GM23338 (cell line): ENCODE measurements at regions not wholly inside any gene's neighbourhood (a gene's known extent, or its start where the extent isn't known, plus 50 kb on each side); places are given as distances from the start of the nearest gene placed in this dataset.

Experiments
- ATAC-seq: fragments of 200-7000 bp; cut with Tn5 transposase; 3 replicates; pipeline ENCODE4 v1.9.1; 2020
- DNase-seq: peaks from one replicate; pipeline ENCODE4 v3.0.0-alpha.2; 2015; ENCODE audit warnings: low spot score
- H2AFZ ChIP-seq: fragments of 200-600 bp; sonication (generic); 2 replicates; pipeline ENCODE4 v1.8.0; 2016; ENCODE audit warnings: antibody characterized with exemption, mild to moderate bottlenecking, moderate library complexity
- H3F3A ChIP-seq: fragments of 200-600 bp; sonication (generic); replicated peaks from 2 replicates; pipeline ENCODE4 v1.8.0; 2017; ENCODE audit warnings: antibody characterized with exemption, mixed run types, low read depth
- H3K27ac ChIP-seq: fragments of 200-600 bp; sonication (generic); 2 replicates; pipeline ENCODE4 v1.6.1; 2016; ENCODE audit warnings: low read depth
- H3K27me3 ChIP-seq: fragments of 200-600 bp; sonication (generic); 2 replicates; pipeline ENCODE4 v1.8.0; 2016; ENCODE audit warnings: mild to moderate bottlenecking, mixed run types, moderate library complexity; ENCODE audit not compliant: insufficient read depth
- H3K36me3 ChIP-seq: fragments of 200-600 bp; sonication (generic); 2 replicates; pipeline ENCODE4 v1.8.0; 2016; ENCODE audit warnings: mild to moderate bottlenecking; ENCODE audit not compliant: insufficient read depth
- H3K4me1 ChIP-seq: fragments of 200-600 bp; sonication (generic); 2 replicates; pipeline ENCODE4 v1.8.0; 2016; ENCODE audit warnings: mild to moderate bottlenecking, moderate library complexity; ENCODE audit not compliant: insufficient read depth
- H3K4me2 ChIP-seq: fragments of 200-600 bp; sonication (generic); 2 replicates; pipeline ENCODE4 v1.7.1; 2017; ENCODE audit warnings: mixed run types
- H3K4me3 ChIP-seq: fragments of 200-600 bp; sonication (generic); 2 replicates; pipeline ENCODE4 v1.6.1; 2016; ENCODE audit warnings: mixed run types
- H3K79me2 ChIP-seq: fragments of 200-600 bp; sonication (generic); replicated peaks from 2 replicates; pipeline ENCODE4 v1.8.0; 2017; ENCODE audit warnings: mild to moderate bottlenecking; ENCODE audit not compliant: insufficient read depth
- H3K9me2 ChIP-seq: fragments of 200-600 bp; sonication (generic); 2 replicates; pipeline ENCODE4 v1.8.0; 2017; ENCODE audit not compliant: insufficient read depth
- H4K20me1 ChIP-seq: fragments of 200-600 bp; sonication (generic); replicated peaks from 2 replicates; pipeline ENCODE4 v1.8.0; 2017; ENCODE audit warnings: mild to moderate bottlenecking; ENCODE audit not compliant: insufficient read depth
- H3K27ac Mint-ChIP-seq: 2 replicates; pipeline ENCODE4 v1.8.0; 2020; ENCODE audit warnings: inconsistent platforms, mild to moderate bottlenecking, moderate library complexity, mixed read lengths
- H3K27me3 Mint-ChIP-seq: 3 replicates; pipeline ENCODE4 v1.8.0; 2022; ENCODE audit warnings: low read depth, mild to moderate bottlenecking, moderate library complexity, mixed read lengths, inconsistent platforms; ENCODE audit not compliant: insufficient read depth, poor library complexity
- H3K36me3 Mint-ChIP-seq: 3 replicates; pipeline ENCODE4 v1.8.0; 2021; ENCODE audit warnings: low read depth, mild to moderate bottlenecking, inconsistent platforms, moderate library complexity, mixed read lengths
- H3K4me1 Mint-ChIP-seq: 3 replicates; pipeline ENCODE4 v1.8.0; 2020; ENCODE audit warnings: mild to moderate bottlenecking, inconsistent platforms, mixed read lengths
- H3K4me3 Mint-ChIP-seq: 3 replicates; pipeline ENCODE4 v1.8.0; 2021; ENCODE audit warnings: moderate library complexity, mild to moderate bottlenecking, inconsistent platforms, mixed read lengths
- H3K9me3 Mint-ChIP-seq: 3 replicates; pipeline ENCODE4 v1.8.0; 2020; ENCODE audit warnings: moderate library complexity, mild to moderate bottlenecking, inconsistent platforms, mixed read lengths
- CREB1 ChIP-seq: fragments of 250-450 bp; sonication (Bioruptor Pico); IDR thresholded peaks from 2 replicates; pipeline ENCODE4 v1.5.0; 2020; ENCODE audit warnings: low read depth, mild to moderate bottlenecking, moderate library complexity
- EZH2 ChIP-seq: fragments of 200-600 bp; sonication (generic); IDR thresholded peaks from one replicate; pipeline ENCODE4 v1.8.0; 2017; ENCODE audit warnings: antibody characterized with exemption, mild to moderate bottlenecking, low read depth; ENCODE audit not compliant: unreplicated experiment
- EZH2phosphoT487 ChIP-seq: fragments of 200-600 bp; sonication (generic); IDR thresholded peaks from one replicate; pipeline ENCODE4 v1.8.1; 2018; ENCODE audit warnings: antibody characterized with exemption; ENCODE audit not compliant: unreplicated experiment
- JUNB ChIP-seq: IDR thresholded peaks from one replicate; pipeline ENCODE4 v1.6.1; 2016; ENCODE audit warnings: antibody characterized with exemption; ENCODE audit not compliant: unreplicated experiment
- NANOG ChIP-seq: IDR thresholded peaks from 2 replicates; pipeline ENCODE4 v1.6.1; 2016; ENCODE audit warnings: antibody characterized with exemption, borderline replicate concordance
- POLR2AphosphoS5 ChIP-seq: IDR thresholded peaks from 2 replicates; pipeline ENCODE4 v1.6.1; 2016; ENCODE audit warnings: antibody characterized with exemption, low read depth
- STAT1 ChIP-seq: IDR thresholded peaks from one replicate; pipeline ENCODE4 v1.6.1; 2016; ENCODE audit warnings: antibody characterized with exemption; ENCODE audit not compliant: unreplicated experiment
- ZNF114 ChIP-seq: fragments of 250-450 bp; sonication (Bioruptor Pico); IDR thresholded peaks from 2 replicates; pipeline ENCODE4 v1.5.0; 2020; ENCODE audit warnings: mild to moderate bottlenecking, moderate library complexity
- ZNF331 ChIP-seq: fragments of 250-450 bp; sonication (Bioruptor Pico); IDR thresholded peaks from 2 replicates; pipeline ENCODE4 v1.5.0; 2020; ENCODE audit warnings: low read depth, mild to moderate bottlenecking, moderate library complexity
- TF ChIP-seq, protein P1 (sequence below): IDR thresholded peaks from 2 replicates; pipeline ENCODE4 v1.6.1; 2016; ENCODE audit warnings: antibody characterized with exemption
- TF ChIP-seq, protein P2 (sequence below), 2 experiments: fragments of 200-600 bp in 1 of 2; sonication (generic) in 1 of 2; conservative IDR thresholded peaks; 2 replicates each; pipeline versions ENCODE4 v1.5.1 to v1.6.1; 2016 to 2017; ENCODE audit warnings: antibody characterized with exemption in 2 of 2, low read depth in 2 of 2, mild to moderate bottlenecking in 2 of 2, moderate library complexity in 1 of 2
- TF ChIP-seq, protein P3 (sequence below): fragments of 250-450 bp; sonication (Bioruptor Pico); IDR thresholded peaks from 2 replicates; pipeline ENCODE4 v1.5.0; 2020; ENCODE audit warnings: mild to moderate bottlenecking, moderate library complexity
- TF ChIP-seq, protein P4 (sequence below): IDR thresholded peaks from one replicate; pipeline ENCODE4 v1.6.1; 2018; ENCODE audit warnings: antibody characterized with exemption; ENCODE audit not compliant: unreplicated experiment

DNA sequence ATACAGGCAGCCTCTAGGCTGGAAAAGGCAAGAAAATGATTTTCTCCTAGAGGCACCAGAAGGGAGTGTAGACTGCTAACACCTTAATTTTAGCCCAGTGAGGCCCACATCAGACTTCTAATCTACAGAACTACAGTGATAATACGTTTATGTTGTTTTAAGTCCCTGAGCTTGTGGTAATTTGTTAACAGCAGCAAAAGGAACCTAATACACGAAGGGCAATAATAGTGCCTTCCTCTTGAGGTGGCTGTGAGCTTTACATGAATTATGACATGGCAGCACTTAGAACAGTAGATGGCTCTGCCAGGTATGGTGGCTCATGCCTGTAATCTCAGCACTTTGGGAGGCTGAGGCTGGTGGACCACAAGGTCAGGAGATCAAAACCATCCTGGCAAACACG, 118.8 kb downstream of the ZNF664 start:
- DNase-seq, result no peak
- peaks cover 8% of the 10 kb centered on the region for H3K27me3 Mint-ChIP-seq

More for the DNA sequence above, 118.8 kb downstream of the ZNF664 start:
- peaks cover 5% of the 10 kb centered on the region; the same call in 1 of the 2 replicates for H3K36me3 ChIP-seq
- H3K4me1 ChIP-seq, result 0 out of 2 replicates have a peak, but pooled peaks cover 7% of the 10 kb centered on the region
- H3K4me2 ChIP-seq, result no peak overlapping the region
- H3K4me3 ChIP-seq, result no peak overlapping the region
- H3K79me2 ChIP-seq, result no peaks in the 10 kb centered on the region
- TF ChIP-seq JUNB, result no peak
- TF ChIP-seq, protein P1, sequence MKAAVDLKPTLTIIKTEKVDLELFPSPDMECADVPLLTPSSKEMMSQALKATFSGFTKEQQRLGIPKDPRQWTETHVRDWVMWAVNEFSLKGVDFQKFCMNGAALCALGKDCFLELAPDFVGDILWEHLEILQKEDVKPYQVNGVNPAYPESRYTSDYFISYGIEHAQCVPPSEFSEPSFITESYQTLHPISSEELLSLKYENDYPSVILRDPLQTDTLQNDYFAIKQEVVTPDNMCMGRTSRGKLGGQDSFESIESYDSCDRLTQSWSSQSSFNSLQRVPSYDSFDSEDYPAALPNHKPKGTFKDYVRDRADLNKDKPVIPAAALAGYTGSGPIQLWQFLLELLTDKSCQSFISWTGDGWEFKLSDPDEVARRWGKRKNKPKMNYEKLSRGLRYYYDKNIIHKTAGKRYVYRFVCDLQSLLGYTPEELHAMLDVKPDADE, result no peak
- TF ChIP-seq NANOG, result no peak
- TF ChIP-seq, protein P2, sequence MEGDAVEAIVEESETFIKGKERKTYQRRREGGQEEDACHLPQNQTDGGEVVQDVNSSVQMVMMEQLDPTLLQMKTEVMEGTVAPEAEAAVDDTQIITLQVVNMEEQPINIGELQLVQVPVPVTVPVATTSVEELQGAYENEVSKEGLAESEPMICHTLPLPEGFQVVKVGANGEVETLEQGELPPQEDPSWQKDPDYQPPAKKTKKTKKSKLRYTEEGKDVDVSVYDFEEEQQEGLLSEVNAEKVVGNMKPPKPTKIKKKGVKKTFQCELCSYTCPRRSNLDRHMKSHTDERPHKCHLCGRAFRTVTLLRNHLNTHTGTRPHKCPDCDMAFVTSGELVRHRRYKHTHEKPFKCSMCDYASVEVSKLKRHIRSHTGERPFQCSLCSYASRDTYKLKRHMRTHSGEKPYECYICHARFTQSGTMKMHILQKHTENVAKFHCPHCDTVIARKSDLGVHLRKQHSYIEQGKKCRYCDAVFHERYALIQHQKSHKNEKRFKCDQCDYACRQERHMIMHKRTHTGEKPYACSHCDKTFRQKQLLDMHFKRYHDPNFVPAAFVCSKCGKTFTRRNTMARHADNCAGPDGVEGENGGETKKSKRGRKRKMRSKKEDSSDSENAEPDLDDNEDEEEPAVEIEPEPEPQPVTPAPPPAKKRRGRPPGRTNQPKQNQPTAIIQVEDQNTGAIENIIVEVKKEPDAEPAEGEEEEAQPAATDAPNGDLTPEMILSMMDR (conservative IDR thresholded peaks at IDR 0.05; ENCODE audit: low read depth in 2 of 2), result no peak
- TF ChIP-seq, protein P3, sequence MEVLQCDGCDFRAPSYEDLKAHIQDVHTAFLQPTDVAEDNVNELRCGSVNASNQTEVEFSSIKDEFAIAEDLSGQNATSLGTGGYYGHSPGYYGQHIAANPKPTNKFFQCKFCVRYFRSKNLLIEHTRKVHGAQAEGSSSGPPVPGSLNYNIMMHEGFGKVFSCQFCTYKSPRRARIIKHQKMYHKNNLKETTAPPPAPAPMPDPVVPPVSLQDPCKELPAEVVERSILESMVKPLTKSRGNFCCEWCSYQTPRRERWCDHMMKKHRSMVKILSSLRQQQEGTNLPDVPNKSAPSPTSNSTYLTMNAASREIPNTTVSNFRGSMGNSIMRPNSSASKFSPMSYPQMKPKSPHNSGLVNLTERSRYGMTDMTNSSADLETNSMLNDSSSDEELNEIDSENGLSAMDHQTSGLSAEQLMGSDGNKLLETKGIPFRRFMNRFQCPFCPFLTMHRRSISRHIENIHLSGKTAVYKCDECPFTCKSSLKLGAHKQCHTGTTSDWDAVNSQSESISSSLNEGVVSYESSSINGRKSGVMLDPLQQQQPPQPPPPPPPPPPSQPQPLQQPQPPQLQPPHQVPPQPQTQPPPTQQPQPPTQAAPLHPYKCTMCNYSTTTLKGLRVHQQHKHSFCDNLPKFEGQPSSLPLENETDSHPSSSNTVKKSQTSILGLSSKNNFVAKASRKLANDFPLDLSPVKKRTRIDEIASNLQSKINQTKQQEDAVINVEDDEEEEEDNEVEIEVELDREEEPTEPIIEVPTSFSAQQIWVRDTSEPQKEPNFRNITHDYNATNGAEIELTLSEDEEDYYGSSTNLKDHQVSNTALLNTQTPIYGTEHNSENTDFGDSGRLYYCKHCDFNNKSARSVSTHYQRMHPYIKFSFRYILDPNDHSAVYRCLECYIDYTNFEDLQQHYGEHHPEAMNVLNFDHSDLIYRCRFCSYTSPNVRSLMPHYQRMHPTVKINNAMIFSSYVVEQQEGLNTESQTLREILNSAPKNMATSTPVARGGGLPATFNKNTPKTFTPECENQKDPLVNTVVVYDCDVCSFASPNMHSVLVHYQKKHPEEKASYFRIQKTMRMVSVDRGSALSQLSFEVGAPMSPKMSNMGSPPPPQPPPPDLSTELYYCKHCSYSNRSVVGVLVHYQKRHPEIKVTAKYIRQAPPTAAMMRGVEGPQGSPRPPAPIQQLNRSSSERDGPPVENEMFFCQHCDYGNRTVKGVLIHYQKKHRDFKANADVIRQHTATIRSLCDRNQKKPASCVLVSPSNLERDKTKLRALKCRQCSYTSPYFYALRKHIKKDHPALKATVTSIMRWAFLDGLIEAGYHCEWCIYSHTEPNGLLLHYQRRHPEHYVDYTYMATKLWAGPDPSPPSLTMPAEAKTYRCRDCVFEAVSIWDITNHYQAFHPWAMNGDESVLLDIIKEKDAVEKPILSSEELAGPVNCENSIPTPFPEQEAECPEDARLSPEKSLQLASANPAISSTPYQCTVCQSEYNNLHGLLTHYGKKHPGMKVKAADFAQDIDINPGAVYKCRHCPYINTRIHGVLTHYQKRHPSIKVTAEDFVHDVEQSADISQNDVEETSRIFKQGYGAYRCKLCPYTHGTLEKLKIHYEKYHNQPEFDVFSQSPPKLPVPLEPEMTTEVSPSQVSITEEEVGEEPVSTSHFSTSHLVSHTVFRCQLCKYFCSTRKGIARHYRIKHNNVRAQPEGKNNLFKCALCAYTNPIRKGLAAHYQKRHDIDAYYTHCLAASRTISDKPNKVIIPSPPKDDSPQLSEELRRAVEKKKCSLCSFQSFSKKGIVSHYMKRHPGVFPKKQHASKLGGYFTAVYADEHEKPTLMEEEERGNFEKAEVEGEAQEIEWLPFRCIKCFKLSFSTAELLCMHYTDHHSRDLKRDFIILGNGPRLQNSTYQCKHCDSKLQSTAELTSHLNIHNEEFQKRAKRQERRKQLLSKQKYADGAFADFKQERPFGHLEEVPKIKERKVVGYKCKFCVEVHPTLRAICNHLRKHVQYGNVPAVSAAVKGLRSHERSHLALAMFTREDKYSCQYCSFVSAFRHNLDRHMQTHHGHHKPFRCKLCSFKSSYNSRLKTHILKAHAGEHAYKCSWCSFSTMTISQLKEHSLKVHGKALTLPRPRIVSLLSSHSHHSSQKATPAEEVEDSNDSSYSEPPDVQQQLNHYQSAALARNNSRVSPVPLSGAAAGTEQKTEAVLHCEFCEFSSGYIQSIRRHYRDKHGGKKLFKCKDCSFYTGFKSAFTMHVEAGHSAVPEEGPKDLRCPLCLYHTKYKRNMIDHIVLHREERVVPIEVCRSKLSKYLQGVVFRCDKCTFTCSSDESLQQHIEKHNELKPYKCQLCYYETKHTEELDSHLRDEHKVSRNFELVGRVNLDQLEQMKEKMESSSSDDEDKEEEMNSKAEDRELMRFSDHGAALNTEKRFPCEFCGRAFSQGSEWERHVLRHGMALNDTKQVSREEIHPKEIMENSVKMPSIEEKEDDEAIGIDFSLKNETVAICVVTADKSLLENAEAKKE (CRISPR knock-in tag), result no peak
- TF ChIP-seq POLR2AphosphoS5, result no peak
- TF ChIP-seq, protein P4, sequence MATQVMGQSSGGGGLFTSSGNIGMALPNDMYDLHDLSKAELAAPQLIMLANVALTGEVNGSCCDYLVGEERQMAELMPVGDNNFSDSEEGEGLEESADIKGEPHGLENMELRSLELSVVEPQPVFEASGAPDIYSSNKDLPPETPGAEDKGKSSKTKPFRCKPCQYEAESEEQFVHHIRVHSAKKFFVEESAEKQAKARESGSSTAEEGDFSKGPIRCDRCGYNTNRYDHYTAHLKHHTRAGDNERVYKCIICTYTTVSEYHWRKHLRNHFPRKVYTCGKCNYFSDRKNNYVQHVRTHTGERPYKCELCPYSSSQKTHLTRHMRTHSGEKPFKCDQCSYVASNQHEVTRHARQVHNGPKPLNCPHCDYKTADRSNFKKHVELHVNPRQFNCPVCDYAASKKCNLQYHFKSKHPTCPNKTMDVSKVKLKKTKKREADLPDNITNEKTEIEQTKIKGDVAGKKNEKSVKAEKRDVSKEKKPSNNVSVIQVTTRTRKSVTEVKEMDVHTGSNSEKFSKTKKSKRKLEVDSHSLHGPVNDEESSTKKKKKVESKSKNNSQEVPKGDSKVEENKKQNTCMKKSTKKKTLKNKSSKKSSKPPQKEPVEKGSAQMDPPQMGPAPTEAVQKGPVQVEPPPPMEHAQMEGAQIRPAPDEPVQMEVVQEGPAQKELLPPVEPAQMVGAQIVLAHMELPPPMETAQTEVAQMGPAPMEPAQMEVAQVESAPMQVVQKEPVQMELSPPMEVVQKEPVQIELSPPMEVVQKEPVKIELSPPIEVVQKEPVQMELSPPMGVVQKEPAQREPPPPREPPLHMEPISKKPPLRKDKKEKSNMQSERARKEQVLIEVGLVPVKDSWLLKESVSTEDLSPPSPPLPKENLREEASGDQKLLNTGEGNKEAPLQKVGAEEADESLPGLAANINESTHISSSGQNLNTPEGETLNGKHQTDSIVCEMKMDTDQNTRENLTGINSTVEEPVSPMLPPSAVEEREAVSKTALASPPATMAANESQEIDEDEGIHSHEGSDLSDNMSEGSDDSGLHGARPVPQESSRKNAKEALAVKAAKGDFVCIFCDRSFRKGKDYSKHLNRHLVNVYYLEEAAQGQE, result no peak
- TF ChIP-seq CREB1, result no peak
- no peak for TF ChIP-seq ZNF114 (CRISPR knock-in tag)
- TF ChIP-seq EZH2phosphoT487, result no peak
- TF ChIP-seq EZH2, result no peak
- no peak for TF ChIP-seq STAT1
- no peak for TF ChIP-seq ZNF331 (CRISPR knock-in tag)
- H2AFZ ChIP-seq, result no peak overlapping the region
- no peaks in the 10 kb centered on the region for H4K20me1 ChIP-seq
- H3K27ac ChIP-seq, result no peak overlapping the region
- peaks cover 16% of the 10 kb centered on the region; the same call in 1 of the 2 replicates for H3K9me2 ChIP-seq
- no peaks in the 10 kb centered on the region for H3F3A ChIP-seq
- H3K4me3 Mint-ChIP-seq, result no peak overlapping the region
- peaks cover 7% of the 10 kb centered on the region for H3K4me1 Mint-ChIP-seq
- H3K9me3 Mint-ChIP-seq, result peaks cover 4% of the 10 kb centered on the region; the same call in 2 of the 3 replicates
- ATAC-seq, result no peak
- H3K27me3 ChIP-seq, result no peaks in the 10 kb centered on the region
- H3K36me3 Mint-ChIP-seq, result no peaks in the 10 kb centered on the region
- no peak overlapping the region for H3K27ac Mint-ChIP-seq
